ENCODE measurements at regions not wholly inside any gene's neighbourhood (a gene's known extent, or its start where the extent isn't known, plus 50 kb on each side); places are given as distances from the start of the nearest gene placed in this dataset.

GRCh38 chr3:65303431-65303830 lies 615.6 kb upstream of the ADAMTS9 start:
- no peak overlapping the region for H3K9ac ChIP-seq (ENCODE audit: low read length)
- H3K4me2 ChIP-seq (ENCODE audit: low read depth, low read length, poor library complexity, severe bottlenecking): no peak overlapping the region
- H3K36me3 ChIP-seq (ENCODE audit: insufficient read depth, low read length): no peaks in the 10 kb centered on the region

DNA sequence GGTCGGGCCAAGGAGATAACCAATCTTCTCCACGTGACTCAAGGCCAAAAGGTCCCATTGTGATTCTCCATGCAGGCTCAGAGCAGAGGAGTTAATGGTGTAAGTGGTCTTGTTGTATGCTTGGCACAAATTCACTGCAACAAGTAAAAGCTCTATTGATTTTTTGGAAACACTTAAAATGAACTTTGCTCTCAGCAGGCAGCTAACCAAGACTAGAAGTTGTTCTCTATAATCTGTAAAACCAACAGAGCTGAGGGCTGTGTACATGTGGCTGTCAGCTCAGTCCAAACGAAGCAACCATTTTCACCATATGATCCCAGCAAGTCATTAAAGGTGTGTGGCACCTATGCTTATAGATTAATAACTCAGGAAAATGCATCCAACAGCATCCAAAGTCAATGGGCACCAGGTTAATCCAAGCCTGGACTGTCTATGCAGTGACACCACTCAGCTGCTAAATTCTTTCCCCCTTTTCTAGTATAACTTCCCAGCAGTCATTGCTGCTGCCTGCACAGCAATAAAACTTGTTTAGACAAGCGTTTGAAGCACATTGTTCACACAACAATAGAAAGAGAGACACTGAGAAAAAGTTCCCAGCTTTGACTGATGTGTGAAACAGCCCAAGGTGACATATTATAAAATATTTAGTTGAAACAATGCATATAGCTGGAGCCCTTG lies 603.8 kb upstream of the ADAMTS9 start:
- no peaks in the 10 kb centered on the region for H3K27me3 ChIP-seq (ENCODE audit: low read length)
- H2AFZ ChIP-seq (ENCODE audit: low read length): no peak overlapping the region
- H3K4me2 ChIP-seq (ENCODE audit: low read depth, low read length, poor library complexity, severe bottlenecking): no peak overlapping the region
- H3K9ac ChIP-seq (ENCODE audit: low read length): no peak overlapping the region
- no peaks in the 10 kb centered on the region for H3K4me1 ChIP-seq (ENCODE audit: low read length)
- no peaks in the 10 kb centered on the region for H3K36me3 ChIP-seq (ENCODE audit: insufficient read depth, low read length)
- DNase-seq: no peak
- H3K79me2 ChIP-seq (ENCODE audit: low read length): no peaks in the 10 kb centered on the region
- H3K27ac ChIP-seq (ENCODE audit: low read length): no peak overlapping the region
- H4K20me1 ChIP-seq (ENCODE audit: insufficient read depth, low read depth, low read length): no peaks in the 10 kb centered on the region
- H3K9me3 ChIP-seq (ENCODE audit: low read length): no peaks in the 10 kb centered on the region
- H3K4me3 ChIP-seq (ENCODE audit: low read length): no peak overlapping the region
- H3K9me2 ChIP-seq (replicated peaks; ENCODE audit: insufficient read depth, low read length): no peaks in the 10 kb centered on the region

More at GRCh38 chr3:65303431-65303830, 615.6 kb upstream of the ADAMTS9 start:
- H3K4me1 ChIP-seq (ENCODE audit: low read length): no peaks in the 10 kb centered on the region
- H2AFZ ChIP-seq (ENCODE audit: low read length): no peak overlapping the region
- H3K79me2 ChIP-seq (ENCODE audit: low read length): no peaks in the 10 kb centered on the region
- no peaks in the 10 kb centered on the region for H3K9me3 ChIP-seq (ENCODE audit: low read length)
- H3K9me2 ChIP-seq (replicated peaks; ENCODE audit: insufficient read depth, low read length): no peaks in the 10 kb centered on the region
- H4K20me1 ChIP-seq (ENCODE audit: insufficient read depth, low read depth, low read length): no peaks in the 10 kb centered on the region
- H3K27me3 ChIP-seq (ENCODE audit: low read length): no peaks in the 10 kb centered on the region
- no peak overlapping the region for H3K27ac ChIP-seq (ENCODE audit: low read length)
- H3K4me3 ChIP-seq (ENCODE audit: low read length): no peak overlapping the region
- no peak for DNase-seq

DNA sequence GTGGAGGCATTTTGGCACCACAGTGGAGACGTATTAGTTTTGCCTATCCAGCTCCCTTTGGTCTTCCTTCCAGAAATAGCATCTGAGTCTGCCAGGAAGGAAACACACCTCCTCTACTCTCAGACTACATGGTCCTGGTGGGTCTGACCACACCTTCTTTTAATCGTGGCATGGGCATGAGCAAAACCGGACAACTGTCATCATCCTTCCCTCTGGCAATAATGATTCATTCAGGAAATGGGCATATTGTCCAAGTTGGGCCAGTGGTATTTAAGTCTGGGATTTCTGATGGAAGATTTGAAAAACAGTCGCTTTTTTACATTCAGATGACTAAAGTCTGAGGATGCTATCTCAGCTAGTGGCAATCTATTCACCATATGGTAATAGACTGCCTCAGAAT lies 601.0 kb upstream of the ADAMTS9 start:
- Histone ChIP-seq H3K36me3 (ENCODE audit: insufficient read depth, low read length) (no peaks in the 10 kb centered on the region), H3K9ac (ENCODE audit: low read length) (no peak overlapping the region), H4K20me1 (ENCODE audit: insufficient read depth, low read depth, low read length) (no peaks in the 10 kb centered on the region), H3K4me1 (ENCODE audit: low read length) (no peaks in the 10 kb centered on the region), H3K27me3 (ENCODE audit: low read length) (no peaks in the 10 kb centered on the region), H3K79me2 (ENCODE audit: low read length) (no peaks in the 10 kb centered on the region), H3K9me2 (replicated peaks; ENCODE audit: insufficient read depth, low read length) (no peaks in the 10 kb centered on the region), H3K9me3 (ENCODE audit: low read length) (no peaks in the 10 kb centered on the region), H3K4me2 (ENCODE audit: low read depth, low read length, poor library complexity, severe bottlenecking) (no peak overlapping the region), H3K27ac (ENCODE audit: low read length) (no peak overlapping the region), H3K4me3 (ENCODE audit: low read length) (no peak overlapping the region), H2AFZ (ENCODE audit: low read length) (no peak overlapping the region)
- DNase-seq: no peak

DNA sequence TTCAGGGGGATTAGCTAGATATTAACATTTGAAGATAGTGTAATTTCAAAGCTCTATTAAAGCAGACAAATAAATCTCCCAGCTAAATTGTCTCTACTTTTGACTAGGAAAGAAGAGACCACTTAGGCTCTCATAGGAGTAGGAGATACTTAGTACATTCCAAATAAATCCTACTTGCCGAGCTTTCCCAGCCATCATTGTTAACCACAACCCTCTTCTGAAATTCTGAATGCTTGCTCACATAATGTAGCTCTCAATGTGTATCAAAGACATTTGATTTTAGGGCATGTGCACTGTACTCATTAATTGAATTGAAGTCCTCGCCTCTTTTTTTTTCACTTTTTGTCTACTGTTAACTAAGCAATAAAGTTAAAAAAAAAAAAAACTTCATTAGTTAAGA lies 598.2 kb upstream of the ADAMTS9 start:
- Histone ChIP-seq H3K9ac (ENCODE audit: low read length) (no peak overlapping the region), H3K4me1 (ENCODE audit: low read length) (no peaks in the 10 kb centered on the region), H2AFZ (ENCODE audit: low read length) (no peak overlapping the region), H3K27me3 (ENCODE audit: low read length) (no peaks in the 10 kb centered on the region), H3K27ac (ENCODE audit: low read length) (no peak overlapping the region), H3K79me2 (ENCODE audit: low read length) (no peaks in the 10 kb centered on the region), H3K4me2 (ENCODE audit: low read depth, low read length, poor library complexity, severe bottlenecking) (no peak overlapping the region), H3K4me3 (ENCODE audit: low read length) (no peak overlapping the region), H3K36me3 (ENCODE audit: insufficient read depth, low read length) (no peaks in the 10 kb centered on the region), H3K9me3 (ENCODE audit: low read length) (no peaks in the 10 kb centered on the region), H4K20me1 (ENCODE audit: insufficient read depth, low read depth, low read length) (no peaks in the 10 kb centered on the region), H3K9me2 (replicated peaks; ENCODE audit: insufficient read depth, low read length) (no peaks in the 10 kb centered on the region)
- DNase-seq: no peak

GRCh38 chr3:65284961-65285360 lies 597.2 kb upstream of the ADAMTS9 start:
- no peaks in the 10 kb centered on the region for H4K20me1 ChIP-seq (ENCODE audit: insufficient read depth, low read depth, low read length)
- H3K9ac ChIP-seq (ENCODE audit: low read length): no peak overlapping the region
- DNase-seq: no peak
- H3K4me2 ChIP-seq (ENCODE audit: low read depth, low read length, poor library complexity, severe bottlenecking): no peak overlapping the region
- no peaks in the 10 kb centered on the region for H3K79me2 ChIP-seq (ENCODE audit: low read length)
- no peak overlapping the region for H2AFZ ChIP-seq (ENCODE audit: low read length)
- no peaks in the 10 kb centered on the region for H3K36me3 ChIP-seq (ENCODE audit: insufficient read depth, low read length)
- no peaks in the 10 kb centered on the region for H3K9me2 ChIP-seq (replicated peaks; ENCODE audit: insufficient read depth, low read length)
- no peaks in the 10 kb centered on the region for H3K4me1 ChIP-seq (ENCODE audit: low read length)
- no peaks in the 10 kb centered on the region for H3K27me3 ChIP-seq (ENCODE audit: low read length)
- no peak overlapping the region for H3K4me3 ChIP-seq (ENCODE audit: low read length)
- H3K27ac ChIP-seq (ENCODE audit: low read length): no peak overlapping the region
- H3K9me3 ChIP-seq (ENCODE audit: low read length): no peaks in the 10 kb centered on the region

DNA sequence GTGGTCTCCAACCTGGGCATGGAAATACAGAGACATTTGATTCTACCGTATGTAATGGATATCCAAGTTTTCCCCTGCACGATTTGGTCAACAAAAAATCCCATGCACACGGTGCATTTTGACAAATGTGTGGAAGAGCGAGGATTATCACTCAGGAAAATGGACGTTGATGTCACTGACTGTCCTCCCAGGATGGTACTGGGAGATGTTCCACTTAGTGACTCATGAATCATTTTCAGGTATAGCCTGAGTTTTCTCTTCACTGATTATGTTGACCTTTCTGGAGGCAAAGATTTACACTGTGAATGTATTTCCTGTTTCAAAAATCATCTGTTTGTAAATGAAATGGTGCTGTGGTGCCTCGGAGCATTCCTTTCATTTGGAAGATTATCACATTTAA lies 596.7 kb upstream of the ADAMTS9 start:
- Histone ChIP-seq H4K20me1 (ENCODE audit: insufficient read depth, low read depth, low read length) (no peaks in the 10 kb centered on the region), H2AFZ (ENCODE audit: low read length) (no peak overlapping the region), H3K27ac (ENCODE audit: low read length) (no peak overlapping the region), H3K9me3 (ENCODE audit: low read length) (no peaks in the 10 kb centered on the region), H3K36me3 (ENCODE audit: insufficient read depth, low read length) (no peaks in the 10 kb centered on the region), H3K79me2 (ENCODE audit: low read length) (no peaks in the 10 kb centered on the region), H3K9ac (ENCODE audit: low read length) (no peak overlapping the region), H3K27me3 (ENCODE audit: low read length) (no peaks in the 10 kb centered on the region), H3K4me2 (ENCODE audit: low read depth, low read length, poor library complexity, severe bottlenecking) (no peak overlapping the region), H3K9me2 (replicated peaks; ENCODE audit: insufficient read depth, low read length) (no peaks in the 10 kb centered on the region), H3K4me3 (ENCODE audit: low read length) (no peak overlapping the region), H3K4me1 (ENCODE audit: low read length) (no peaks in the 10 kb centered on the region)
- DNase-seq: no peak

- H3K9ac ChIP-seq (ENCODE audit: low read length): no peak overlapping the region
- no peaks in the 10 kb centered on the region for H3K27me3 ChIP-seq (ENCODE audit: low read length)
- no peak overlapping the region for H3K27ac ChIP-seq (ENCODE audit: low read length)
- no peak for DNase-seq
- no peak overlapping the region for H2AFZ ChIP-seq (ENCODE audit: low read length)
- no peaks in the 10 kb centered on the region for H3K36me3 ChIP-seq (ENCODE audit: insufficient read depth, low read length)
- H3K4me1 ChIP-seq (ENCODE audit: low read length): no peaks in the 10 kb centered on the region
- H4K20me1 ChIP-seq (ENCODE audit: insufficient read depth, low read depth, low read length): no peaks in the 10 kb centered on the region
- no peak overlapping the region for H3K4me2 ChIP-seq (ENCODE audit: low read depth, low read length, poor library complexity, severe bottlenecking)
- no peaks in the 10 kb centered on the region for H3K9me3 ChIP-seq (ENCODE audit: low read length)
- no peaks in the 10 kb centered on the region; the same call in 1 of the 2 replicates for H3K9me2 ChIP-seq (replicated peaks; ENCODE audit: insufficient read depth, low read length)
- no peak overlapping the region for H3K4me3 ChIP-seq (ENCODE audit: low read length)
- H3K79me2 ChIP-seq (ENCODE audit: low read length): no peaks in the 10 kb centered on the region
Observed at GRCh38 chr3:65279225-65279782, 591.5 kb upstream of the ADAMTS9 start.

DNA sequence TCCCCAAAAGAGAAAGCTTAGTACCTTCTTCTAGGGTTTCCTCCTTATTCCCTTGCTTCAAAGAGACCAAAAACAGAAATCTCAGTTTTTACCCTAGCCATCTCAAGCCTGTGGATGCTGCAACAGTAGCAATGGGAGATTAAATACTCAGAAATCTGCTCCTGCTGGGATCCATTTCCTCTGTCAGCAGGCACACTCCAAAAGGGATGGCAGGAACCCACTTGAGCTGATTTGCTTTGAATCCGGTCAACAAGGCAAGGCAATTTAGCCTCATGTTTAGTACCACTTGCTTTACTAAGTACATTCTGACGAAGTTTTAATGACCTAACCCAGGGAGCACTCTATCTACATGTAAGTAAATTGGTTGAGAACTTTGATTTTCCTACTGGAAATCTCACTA lies 590.0 kb upstream of the ADAMTS9 start:
- H3K27me3 ChIP-seq (ENCODE audit: low read length): no peaks in the 10 kb centered on the region

More for the DNA sequence above, 590.0 kb upstream of the ADAMTS9 start:
- H3K4me1 ChIP-seq (ENCODE audit: low read length): no peaks in the 10 kb centered on the region
- H3K9ac ChIP-seq (ENCODE audit: low read length): no peak overlapping the region
- H3K4me3 ChIP-seq (ENCODE audit: low read length): no peak overlapping the region
- no peak for DNase-seq
- no peak overlapping the region for H3K27ac ChIP-seq (ENCODE audit: low read length)
- no peaks in the 10 kb centered on the region for H3K79me2 ChIP-seq (ENCODE audit: low read length)
- no peaks in the 10 kb centered on the region for H3K9me3 ChIP-seq (ENCODE audit: low read length)
- no peaks in the 10 kb centered on the region for H3K36me3 ChIP-seq (ENCODE audit: insufficient read depth, low read length)
- no peaks in the 10 kb centered on the region; the same call in 1 of the 2 replicates for H3K9me2 ChIP-seq (replicated peaks; ENCODE audit: insufficient read depth, low read length)
- no peaks in the 10 kb centered on the region for H4K20me1 ChIP-seq (ENCODE audit: insufficient read depth, low read depth, low read length)
- H2AFZ ChIP-seq (ENCODE audit: low read length): no peak overlapping the region
- no peak overlapping the region for H3K4me2 ChIP-seq (ENCODE audit: low read depth, low read length, poor library complexity, severe bottlenecking)
